Mucosa of stomach (tissue), 1 donor: ENCODE measurements at regions not wholly inside any gene's neighbourhood (a gene's known extent, or its start where the extent isn't known, plus 50 kb on each side); places are given as distances from the start of the nearest gene placed in this dataset.

Experiments used
- H3K27me3 ChIP-seq: one replicate; pipeline ENCODE4 v1.7.0; 2013; ENCODE audit warnings: mild to moderate bottlenecking, low read length; ENCODE audit not compliant: control insufficient read depth, insufficient read depth
- H3K36me3 ChIP-seq: one replicate; pipeline ENCODE4 v1.7.0; 2013; ENCODE audit warnings: low read length; ENCODE audit not compliant: control insufficient read depth, insufficient read depth
- H3K4me1 ChIP-seq: one replicate; pipeline ENCODE4 v1.7.0; 2013; ENCODE audit warnings: mild to moderate bottlenecking, low read length; ENCODE audit not compliant: control insufficient read depth, insufficient read depth
- H3K4me3 ChIP-seq: one replicate; pipeline ENCODE4 v1.7.0; 2013; ENCODE audit warnings: low read length
- H3K9ac ChIP-seq: one replicate; pipeline ENCODE4 v1.7.0; 2013; ENCODE audit warnings: mild to moderate bottlenecking, low read length, moderate library complexity
- H3K9me3 ChIP-seq: one replicate; pipeline ENCODE4 v1.7.0; 2013; ENCODE audit warnings: mild to moderate bottlenecking, low read length, moderate library complexity; ENCODE audit not compliant: control insufficient read depth
- donor health status: Pancreatic carcinoma.

DNA sequence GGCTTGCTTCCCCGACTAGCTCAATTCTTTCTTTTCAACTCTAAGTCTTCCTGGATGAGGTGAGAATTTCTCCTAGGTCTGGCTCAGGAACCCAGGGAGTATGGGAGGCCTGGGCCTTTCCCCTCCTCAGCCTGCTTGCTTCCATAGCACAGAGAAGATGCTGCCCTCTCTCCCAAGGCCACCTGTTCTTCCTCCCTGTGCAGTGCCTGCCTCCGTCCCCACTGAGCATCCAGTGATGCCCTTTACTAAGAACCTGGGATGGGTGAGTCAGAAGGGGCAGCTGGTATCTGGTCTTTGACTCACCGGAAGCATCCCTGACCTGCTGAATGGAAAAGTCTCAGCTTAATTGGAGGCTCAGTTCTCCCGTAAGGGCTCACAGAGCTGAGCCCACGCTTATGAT, 607.9 kb downstream of the BUD13 start:
- Histone ChIP-seq H3K4me3 (no peak overlapping the region), H3K9me3 (no peaks in the 10 kb centered on the region), H3K4me1 (no peaks in the 10 kb centered on the region), H3K36me3 (no peaks in the 10 kb centered on the region), H3K27me3 (no peaks in the 10 kb centered on the region), H3K9ac (no peak overlapping the region)

DNA sequence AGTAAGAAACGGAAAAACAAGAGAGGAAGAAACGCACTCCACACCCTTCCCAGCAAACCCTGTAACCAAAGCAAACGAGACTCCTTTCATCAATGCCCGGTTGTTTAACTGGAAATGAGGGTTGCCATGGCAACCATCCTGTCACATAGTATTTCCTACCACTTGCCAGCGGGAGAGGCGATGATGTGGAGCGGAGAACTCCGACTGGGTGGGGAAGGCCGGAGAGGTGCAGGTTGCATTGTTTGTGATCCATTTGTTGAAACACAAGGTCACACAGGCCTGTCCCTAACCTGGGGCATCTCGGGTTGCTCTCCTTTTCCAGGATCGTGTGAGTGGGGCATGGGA, 609.9 kb downstream of the BUD13 start:
- no peaks in the 10 kb centered on the region for H3K36me3 ChIP-seq
- H3K9me3 ChIP-seq = no peaks in the 10 kb centered on the region
- H3K9ac ChIP-seq = no peak overlapping the region
- no peaks in the 10 kb centered on the region for H3K27me3 ChIP-seq
- H3K4me1 ChIP-seq = no peaks in the 10 kb centered on the region
- H3K4me3 ChIP-seq = no peak overlapping the region

DNA sequence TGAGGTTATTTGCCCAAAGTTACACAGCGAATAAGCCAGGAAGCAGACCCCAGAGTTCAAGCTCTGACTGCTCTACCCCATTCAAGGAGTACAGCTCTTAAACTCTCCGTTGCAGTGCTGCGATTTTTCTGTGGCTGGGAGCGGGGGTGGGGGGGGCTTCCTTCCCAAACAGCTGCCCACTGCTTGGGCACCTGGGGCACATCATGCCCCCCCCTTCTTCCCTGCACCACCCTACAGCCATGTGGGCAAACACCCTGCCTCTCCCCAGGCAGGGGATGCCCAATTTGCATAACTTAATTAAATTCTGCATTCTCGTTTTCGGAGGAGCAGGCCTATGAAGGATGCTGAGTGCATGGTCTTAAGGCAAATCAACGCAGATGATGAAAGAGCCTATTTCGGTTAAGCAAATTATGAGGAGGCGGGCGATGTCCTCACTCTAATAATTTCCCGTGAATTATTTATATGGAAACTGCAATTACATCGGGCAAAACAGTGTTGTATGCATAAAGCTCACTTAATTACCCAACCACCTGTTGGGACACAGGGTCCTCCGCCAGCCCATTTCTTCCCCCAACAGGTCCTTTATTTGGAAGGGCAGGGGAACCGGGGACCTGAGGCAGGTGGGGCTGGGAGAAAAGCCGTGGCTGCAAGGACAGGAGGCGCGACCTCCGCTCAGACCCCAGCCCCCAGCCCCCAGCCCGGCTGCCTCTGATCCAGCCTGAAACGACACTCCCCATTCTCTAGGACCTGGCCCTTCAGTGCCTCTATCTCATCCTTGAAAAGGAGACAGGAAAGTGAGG, 610.5 kb downstream of the BUD13 start:
- no peaks in the 10 kb centered on the region for H3K36me3 ChIP-seq
- no peaks in the 10 kb centered on the region for H3K9me3 ChIP-seq
- no peak overlapping the region for H3K4me3 ChIP-seq
- no peaks in the 10 kb centered on the region for H3K4me1 ChIP-seq
- no peak overlapping the region for H3K9ac ChIP-seq
- H3K27me3 ChIP-seq = no peaks in the 10 kb centered on the region

DNA sequence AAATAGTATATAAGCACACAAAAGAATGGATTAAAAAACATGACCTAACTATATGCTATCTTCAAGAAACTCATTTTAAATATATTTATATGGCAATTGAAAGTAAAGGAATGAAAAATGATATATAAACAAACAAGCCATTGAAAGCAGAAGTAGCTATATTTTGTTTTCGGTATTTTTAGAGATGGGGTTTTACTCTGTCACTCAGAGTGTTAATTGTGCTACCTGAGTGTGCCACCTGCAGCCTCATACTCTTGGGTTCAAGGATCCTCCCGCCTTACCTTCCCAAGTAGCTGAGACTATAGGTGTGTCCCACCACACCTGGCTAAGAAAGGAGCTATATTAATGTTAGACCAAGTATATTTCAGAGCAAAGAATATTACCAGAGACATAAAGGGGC, 624.1 kb downstream of the BUD13 start:
- Histone ChIP-seq H3K27me3 (no peaks in the 10 kb centered on the region), H3K9ac (no peak overlapping the region), H3K4me1 (no peaks in the 10 kb centered on the region), H3K9me3 (no peaks in the 10 kb centered on the region), H3K36me3 (no peaks in the 10 kb centered on the region), H3K4me3 (no peak overlapping the region)

DNA sequence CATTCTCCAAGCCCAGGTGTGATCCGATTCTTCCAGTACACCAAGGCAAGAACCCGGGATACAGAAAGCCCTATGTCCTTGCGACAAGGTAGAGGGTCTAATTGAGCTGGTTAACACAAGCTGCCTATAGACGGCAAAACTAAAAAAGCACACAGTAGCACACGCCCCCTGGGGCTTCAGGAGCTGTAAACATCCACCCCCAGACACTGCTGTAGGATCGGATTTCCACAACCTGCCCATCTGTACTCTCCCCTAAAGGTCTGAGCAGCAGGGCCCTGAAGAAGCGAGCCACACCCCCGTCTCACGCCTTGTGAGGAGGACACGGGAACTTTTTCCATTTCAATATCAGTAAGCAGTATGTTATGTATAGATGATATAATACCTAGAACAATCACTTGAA, 624.7 kb downstream of the BUD13 start:
- Histone ChIP-seq H3K27me3 (no peaks in the 10 kb centered on the region), H3K36me3 (no peaks in the 10 kb centered on the region), H3K9me3 (no peaks in the 10 kb centered on the region), H3K4me1 (no peaks in the 10 kb centered on the region), H3K9ac (no peak overlapping the region), H3K4me3 (no peak overlapping the region)

DNA sequence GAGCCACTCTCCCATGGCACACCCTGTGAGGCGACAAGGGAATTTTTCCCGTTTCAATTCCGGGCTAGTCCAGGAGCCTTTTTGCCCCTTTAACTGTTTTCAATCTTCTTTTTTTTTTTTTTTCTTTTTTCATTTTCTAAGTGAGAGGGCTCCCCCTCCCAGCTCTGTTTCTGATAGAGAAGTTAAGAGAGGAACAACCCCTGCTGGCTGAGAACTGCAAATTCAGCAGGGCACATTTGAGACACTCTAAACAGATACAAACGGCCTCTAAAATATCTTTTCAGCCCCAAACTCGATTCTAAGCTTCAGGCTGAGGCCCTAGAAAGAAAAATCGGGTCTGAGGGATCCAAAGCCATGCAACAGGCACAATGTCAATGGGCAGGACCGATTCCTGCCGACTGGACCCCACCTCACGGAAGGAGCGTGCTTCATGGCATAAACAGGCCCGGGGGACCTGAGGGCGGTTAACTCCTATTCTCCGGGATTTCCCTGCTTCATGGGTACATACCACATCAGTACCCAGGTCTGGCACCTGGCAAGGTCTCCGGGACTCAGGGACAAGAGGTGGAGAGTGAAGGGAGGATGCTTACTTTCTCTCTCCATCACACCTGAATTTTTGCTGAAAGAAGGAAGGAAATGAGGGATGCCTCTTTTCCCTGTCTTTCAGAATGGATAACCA, 627.5 kb downstream of the BUD13 start:
- Histone ChIP-seq H3K4me3 (no peak overlapping the region), H3K36me3 (no peaks in the 10 kb centered on the region), H3K27me3 (no peaks in the 10 kb centered on the region), H3K9me3 (no peaks in the 10 kb centered on the region), H3K4me1 (no peaks in the 10 kb centered on the region), H3K9ac (no peak overlapping the region)

DNA sequence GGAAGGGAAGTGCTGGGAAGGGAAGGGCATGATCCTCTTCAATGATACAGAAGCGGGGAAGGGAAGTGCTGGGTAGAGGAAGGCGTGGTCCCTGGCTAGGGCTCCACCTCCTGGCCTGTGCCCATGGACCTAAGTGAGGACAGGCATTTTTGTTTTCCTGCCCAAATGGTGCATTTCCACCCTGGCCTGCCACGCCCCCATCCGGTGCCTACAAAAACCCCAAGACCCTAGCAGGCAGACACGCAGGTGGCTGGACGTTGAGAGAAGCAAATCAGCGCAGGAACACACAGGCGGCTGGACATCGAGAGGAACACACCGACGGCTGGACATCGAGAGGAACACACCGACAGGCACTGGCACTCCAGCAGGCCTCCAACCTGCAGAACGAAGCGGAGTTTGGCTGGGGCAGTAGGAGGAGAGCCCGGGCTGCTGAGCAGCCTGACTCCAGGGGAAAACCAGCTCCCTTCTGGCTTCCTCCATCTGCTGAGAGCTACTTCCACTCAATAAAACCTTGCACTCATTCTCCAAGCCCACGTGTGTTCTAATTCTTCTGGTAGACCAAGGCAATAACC, 628.3 kb downstream of the BUD13 start:
- Histone ChIP-seq H3K4me3 (no peak overlapping the region), H3K4me1 (no peaks in the 10 kb centered on the region), H3K27me3 (no peaks in the 10 kb centered on the region), H3K36me3 (no peaks in the 10 kb centered on the region), H3K9me3 (no peaks in the 10 kb centered on the region), H3K9ac (no peak overlapping the region)

DNA sequence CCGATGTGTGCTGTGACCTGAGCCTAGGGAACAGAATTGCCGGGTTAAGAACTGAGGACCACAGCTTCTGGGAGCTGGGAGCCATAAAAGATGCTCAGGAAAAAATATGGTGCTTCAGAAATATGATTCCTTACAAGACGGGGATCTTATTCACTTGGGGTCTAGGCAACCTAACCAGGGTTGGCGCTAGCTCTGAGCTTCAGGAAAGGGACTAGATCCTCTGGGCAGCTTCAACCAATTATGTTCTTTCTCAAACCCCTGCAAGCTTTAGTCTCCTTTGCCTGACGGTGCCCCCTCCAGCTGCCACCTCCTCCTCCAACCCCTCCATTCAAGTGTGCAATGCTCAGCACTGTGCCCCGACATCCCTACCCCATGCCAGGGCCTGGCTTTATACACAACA, 634.1 kb upstream of the CADM1 start:
- H3K9ac ChIP-seq = no peak overlapping the region
- no peaks in the 10 kb centered on the region for H3K9me3 ChIP-seq
- no peaks in the 10 kb centered on the region for H3K4me1 ChIP-seq
- H3K4me3 ChIP-seq = no peak overlapping the region
- no peaks in the 10 kb centered on the region for H3K27me3 ChIP-seq
- no peaks in the 10 kb centered on the region for H3K36me3 ChIP-seq

DNA sequence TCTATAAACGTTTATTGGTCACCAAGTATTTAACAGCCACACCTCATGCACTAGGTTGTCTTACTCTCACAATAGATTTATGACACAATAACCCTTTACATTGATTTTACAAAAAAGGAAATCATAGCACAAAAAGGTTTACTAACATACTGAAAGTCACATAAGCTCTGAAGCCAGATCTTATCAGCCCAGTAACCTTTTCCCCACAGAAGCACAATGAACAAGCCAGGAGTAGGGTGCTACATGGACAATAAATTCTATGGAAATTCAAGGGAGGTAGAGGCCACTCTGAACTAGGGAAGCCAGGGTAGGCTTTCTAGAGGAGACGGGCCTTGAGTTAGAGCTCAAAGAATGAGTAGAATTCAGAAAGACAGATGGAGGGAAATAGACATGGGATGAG, 633.5 kb upstream of the CADM1 start:
- Histone ChIP-seq H3K4me1 (no peaks in the 10 kb centered on the region), H3K9ac (no peak overlapping the region), H3K27me3 (no peaks in the 10 kb centered on the region), H3K9me3 (no peaks in the 10 kb centered on the region), H3K4me3 (no peak overlapping the region), H3K36me3 (no peaks in the 10 kb centered on the region)

DNA sequence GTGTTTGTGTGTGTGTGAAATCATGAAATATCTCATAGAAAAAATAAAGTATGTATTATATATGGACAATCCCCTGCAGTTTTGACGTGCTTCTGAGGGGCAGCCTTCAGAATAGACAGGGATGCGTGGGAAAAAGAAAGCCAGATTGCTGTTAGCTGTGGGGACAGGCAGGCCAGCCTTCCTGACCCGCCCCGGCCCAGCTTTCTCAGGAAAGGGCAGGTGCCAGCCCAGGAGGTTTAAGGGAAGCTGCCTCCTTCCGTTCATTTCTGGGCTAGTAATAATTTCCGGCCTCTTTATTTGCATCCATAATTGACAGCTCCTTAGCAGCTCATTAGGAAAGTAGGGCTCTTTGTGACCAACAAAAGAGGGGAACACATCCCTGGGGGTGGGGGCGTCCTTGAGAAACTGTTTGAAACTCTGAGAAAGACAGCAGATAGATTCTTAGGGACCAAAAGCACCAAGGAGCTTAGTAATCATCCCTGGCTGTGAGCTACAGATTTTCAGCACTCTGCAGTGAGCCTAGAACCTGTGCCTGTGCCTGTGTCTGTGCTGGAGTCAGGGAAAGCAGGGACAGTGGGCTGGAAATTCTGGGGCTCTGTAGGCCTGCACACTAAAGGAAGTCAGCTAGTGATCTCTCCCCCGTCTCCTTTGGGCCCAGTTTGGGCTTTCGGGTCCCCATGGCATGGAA, 632.9 kb upstream of the CADM1 start:
- H3K4me3 ChIP-seq = no peak overlapping the region
- no peak overlapping the region for H3K9ac ChIP-seq
- no peaks in the 10 kb centered on the region for H3K9me3 ChIP-seq
- H3K27me3 ChIP-seq = no peaks in the 10 kb centered on the region
- no peaks in the 10 kb centered on the region for H3K36me3 ChIP-seq
- H3K4me1 ChIP-seq = no peaks in the 10 kb centered on the region

DNA sequence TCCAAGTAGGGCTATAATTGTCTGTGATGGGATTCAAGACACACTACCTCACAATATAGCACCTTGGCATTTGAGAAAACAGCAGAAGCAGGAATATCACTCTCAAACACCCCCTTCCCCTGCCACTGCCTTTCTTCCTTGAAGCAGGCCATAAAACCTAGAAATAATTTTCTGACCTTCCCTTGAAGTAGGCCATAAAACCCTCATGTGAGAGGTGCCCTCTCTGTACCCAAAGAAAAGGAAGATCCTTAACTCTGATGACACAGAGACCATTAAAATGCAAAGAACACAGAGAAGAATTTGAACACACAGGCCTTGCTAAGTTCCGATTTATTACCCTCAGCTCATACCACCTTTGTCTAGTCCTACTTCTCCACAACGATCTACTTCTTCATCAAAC, 631.7 kb upstream of the CADM1 start:
- H3K4me1 ChIP-seq = no peaks in the 10 kb centered on the region
- H3K36me3 ChIP-seq = no peaks in the 10 kb centered on the region
- H3K4me3 ChIP-seq = no peak overlapping the region
- no peak overlapping the region for H3K9ac ChIP-seq
- H3K27me3 ChIP-seq = no peaks in the 10 kb centered on the region
- H3K9me3 ChIP-seq = no peaks in the 10 kb centered on the region

DNA sequence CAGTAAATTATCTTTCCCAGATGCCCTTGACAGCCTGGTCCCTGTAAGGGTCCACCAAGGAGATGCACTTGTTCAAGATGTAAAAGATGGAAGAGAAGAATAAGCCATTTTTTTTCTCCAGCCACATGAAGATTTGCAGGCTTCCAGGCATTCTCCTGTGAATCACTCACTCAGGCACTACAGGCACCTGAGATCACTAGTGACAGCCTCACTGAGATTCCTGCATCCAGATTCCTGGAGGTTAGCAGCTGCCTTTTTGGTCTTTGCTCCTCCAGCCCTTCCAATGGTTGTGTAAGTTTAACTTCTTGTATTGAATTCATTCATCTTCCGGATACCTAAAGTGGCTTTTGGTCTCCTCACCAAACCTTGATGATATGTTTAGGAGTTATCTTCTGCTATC, 630.2 kb upstream of the CADM1 start:
- H3K27me3 ChIP-seq = no peaks in the 10 kb centered on the region
- H3K9me3 ChIP-seq = no peaks in the 10 kb centered on the region
- no peak overlapping the region for H3K9ac ChIP-seq
- no peaks in the 10 kb centered on the region for H3K36me3 ChIP-seq
- no peak overlapping the region for H3K4me3 ChIP-seq
- H3K4me1 ChIP-seq = no peaks in the 10 kb centered on the region
